NCI-H1694 (cell line): ENCODE measurements at regions not wholly inside any gene's neighbourhood (a gene's known extent, or its start where the extent isn't known, plus 50 kb on each side); places are given as distances from the start of the nearest gene placed in this dataset.

Source experiments
- DNase-seq: peaks from one replicate; lab custom pipeline; 2025; lab: John Stamatoyannopoulos, UW

DNA sequence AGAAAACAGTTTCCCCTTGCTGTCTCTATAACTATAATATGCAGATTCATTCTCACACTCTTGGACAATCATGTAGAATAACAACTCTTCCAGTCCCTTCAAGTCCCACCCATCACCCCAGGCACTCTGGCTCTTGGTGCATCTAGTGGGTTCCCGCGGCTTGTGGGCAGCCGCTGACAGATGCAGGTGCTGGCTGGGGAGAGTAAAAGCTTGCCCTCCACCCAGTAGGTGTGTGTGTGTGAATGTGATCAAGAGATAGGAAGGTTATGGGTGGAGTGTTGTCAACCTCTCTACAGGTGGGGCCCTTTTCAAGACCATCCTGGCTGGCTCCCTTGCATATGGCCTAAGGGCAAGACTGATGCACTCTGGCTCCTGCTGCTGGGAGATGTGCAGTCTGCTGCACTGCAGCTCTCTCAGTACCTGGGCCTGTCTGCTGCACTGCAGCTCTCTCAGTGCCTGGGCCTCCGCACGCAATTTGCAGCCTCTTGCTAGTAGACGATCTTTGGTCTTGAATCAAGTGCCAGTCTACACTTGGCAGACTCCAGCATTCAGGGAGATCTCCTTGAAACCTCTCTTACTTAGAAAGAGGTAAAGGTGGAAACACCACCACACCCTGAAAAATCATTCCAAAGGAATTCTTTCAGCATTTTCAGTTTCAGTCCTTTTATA lies 189.7 kb upstream of the GDNF start:
- DNase-seq: no peak

DNA sequence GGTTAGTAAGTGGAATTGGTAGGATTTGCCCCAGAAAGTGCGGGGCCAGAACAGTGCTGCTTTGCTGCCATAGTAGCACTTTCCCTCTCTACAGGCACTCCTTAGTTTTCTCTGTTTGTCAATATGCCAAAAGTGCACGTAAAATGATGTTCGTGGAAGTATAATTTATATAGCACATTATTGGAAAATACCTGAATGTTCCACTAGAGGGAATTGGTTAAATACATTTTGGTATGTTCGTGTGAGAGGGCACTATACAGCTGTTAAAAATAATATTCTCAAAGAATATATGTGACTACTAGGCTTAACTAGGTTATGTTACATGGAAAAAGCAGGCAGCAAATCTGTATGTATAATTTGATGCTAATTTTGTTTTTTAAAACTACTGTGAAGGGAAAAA lies 184.0 kb upstream of the GDNF start:
- no peak for DNase-seq

DNA sequence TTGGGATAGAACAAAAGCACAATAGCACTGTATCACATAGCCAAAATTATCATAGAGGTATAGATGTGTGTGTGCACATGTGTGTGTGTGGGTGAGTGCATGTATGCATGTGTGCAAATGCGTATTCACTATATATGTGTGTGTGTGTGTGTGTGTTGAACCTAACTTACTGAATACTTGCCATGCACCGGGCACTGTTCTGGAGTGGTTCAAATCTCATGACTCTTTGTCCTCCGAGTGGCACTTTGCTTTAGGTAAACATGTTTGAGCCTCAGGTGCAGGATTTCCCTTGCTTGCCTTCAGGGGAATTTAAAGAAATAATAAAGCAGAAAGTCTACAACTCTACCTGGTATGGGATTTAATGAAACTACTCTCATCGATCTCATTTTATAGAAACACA lies 183.5 kb upstream of the GDNF start:
- no peak for DNase-seq

DNA sequence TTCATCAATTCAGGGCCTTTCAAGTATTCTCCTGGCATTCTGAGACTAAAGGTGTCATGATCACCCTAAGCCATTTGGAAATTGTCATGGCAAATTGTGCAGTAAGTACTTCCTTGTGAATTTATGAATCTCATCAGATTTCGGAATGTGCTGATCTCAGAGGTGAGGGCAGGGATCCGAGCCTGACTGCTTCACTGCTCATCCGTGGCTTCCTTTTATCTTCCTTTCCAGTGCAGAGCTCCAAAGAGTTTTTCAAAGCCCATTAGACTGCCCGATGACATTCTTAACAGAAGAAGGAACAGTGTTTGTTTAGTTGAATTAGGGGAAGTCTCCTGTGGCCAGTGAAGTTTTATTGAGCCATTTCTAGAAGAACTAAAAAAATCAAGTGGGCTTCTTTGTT lies 182.8 kb upstream of the GDNF start:
- no peak for DNase-seq

DNA sequence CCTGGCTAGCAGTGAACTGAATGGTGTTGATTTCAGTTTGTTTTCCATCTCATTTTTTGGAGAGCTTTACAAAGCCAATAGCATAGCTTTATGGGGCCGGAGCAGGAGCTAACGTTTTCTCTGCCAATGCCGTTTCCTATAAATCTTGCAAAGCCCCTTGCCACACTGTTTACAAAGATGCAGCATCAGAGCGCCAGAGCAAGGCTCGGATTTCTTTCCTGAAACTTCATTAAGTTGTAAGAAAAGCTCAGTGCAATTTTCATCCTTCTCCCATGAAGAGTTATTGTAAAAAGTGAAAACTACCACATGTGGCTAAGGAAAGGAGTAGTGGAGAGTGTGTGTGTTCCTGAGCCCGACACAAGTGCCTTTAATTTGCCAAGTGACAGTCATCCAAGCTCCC lies 178.2 kb upstream of the GDNF start:
- DNase-seq: no peak

DNA sequence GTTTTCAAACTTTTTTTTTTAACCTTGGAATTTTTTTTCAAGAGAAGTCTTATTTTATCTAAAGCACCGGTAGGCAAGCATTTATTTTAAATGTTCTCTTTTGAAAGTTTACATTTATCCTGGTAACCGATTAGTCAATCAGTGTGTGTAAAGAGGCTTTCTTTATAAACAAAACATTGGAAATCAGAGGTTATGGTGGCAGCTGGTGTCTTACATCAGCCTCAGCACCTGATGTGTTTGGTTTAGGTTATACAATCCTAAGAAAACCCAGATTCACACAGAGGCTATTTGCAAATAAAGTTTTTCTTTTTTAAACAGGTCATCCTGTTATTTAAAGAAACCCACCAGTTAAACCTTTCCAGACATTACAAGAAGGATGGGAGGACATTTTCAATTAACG lies 173.3 kb upstream of the GDNF start:
- no peak for DNase-seq

DNA sequence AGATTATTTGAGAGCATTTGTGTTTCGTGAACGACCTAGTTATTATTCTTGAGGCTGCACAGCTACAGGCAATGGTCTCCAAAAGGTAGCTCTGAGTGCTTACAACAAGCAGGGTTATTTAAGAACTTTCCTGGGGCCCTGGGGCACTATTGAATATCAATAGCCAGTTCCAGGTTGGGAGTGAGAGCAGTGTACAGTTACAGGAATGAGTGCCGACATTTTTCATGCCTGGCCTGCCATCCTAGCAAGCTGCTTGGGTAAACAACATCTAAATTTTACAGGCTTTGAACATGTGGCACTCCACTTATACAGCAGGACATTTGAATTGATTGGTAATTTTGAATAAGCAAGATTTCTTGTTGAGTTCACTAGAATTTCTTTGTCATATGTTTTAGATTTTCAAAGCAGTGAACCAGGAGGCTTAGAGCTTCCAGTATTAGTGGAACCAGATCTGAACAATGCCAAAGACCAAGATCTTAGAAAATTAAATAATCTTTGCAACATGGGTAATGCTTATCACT lies 171.9 kb upstream of the GDNF start:
- DNase-seq: no peak

DNA sequence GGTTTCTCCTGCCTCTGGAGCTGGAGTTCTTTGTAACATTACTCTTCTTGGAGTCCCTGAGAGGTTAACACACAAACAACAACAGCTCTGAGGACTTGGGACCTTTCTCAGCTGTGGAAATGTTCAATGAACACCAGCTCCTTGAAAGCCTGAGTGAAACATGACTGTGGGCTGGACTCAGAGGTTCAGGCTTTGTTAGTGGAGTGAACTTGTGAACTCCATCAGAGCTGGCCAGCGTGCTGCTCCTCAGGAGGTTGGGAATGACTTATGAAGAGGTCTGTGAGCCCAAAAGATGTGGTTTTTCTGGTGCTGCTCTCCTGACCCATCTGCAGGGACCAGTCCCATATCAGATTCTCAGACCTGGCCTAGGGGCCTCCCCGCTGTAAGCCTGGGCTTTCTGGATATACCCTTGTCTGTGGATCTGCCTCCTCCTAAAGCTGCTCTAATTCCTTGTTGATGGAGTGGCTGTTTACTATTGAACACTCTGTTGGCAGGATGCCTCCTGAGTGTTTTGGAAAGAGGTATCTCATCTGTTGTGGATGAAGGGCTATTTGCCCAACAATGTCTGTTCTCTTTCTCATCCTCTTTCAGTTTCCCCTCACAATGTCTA lies 170.0 kb upstream of the GDNF start:
- no peak for DNase-seq

DNA sequence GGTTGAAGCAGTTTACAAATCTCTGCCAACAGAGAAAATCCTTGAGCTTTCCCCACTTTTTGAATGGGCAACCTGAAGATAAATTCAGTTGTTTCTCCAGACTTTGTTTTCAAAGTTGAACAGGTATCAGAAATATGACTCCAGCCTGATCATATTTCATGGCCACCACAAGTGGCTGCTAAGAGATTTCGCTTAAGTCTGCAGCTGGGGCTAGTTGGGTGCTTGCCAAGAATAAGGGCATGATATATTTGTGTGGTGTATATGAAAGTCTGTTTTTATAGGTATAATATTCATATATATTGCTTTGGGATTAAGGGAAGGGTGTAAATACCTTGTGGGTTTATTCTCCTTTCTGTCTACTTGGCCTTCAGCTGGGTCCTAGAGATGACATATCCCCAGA lies 168.4 kb upstream of the GDNF start:
- DNase-seq: no peak

DNA sequence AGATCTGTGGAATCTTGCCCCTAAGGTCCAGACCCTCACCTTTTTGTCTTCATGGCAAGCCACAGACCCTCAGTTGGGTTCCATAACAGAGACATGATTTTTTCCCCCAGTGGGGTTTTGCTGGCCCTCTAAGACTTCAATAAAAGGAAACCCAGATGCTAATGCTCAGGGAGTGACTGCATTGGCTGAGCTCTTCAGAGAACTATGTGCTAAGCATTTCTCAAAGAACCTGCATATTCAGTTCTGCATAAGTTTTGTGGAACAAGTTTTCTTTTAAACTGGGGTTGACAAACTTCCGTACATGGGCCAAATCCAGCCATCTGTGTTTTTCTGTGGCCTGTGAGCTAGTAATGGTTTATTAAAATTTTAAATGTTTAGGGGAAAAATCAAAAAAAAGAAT lies 159.8 kb upstream of the GDNF start:
- DNase-seq: no peak

DNA sequence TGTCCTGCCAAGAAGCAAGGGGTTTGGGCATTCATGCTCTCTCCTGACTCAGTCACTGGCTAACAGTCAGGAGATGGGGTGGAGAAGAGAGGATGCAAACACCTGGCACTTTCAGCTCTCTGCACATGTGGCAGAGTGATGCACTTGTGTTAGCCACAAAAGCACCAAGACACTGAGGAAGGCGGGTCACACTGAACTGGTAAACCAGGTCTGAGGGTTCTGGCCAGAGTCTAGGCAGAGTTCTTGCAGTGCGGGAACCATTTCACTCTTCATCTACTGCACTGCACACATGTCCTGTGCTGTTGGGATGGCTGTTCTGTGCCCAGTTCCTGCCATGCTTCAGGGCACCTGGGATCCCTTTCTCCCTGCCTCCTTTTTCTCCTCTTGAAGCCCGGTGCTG lies 157.1 kb upstream of the GDNF start:
- DNase-seq: no peak

DNA sequence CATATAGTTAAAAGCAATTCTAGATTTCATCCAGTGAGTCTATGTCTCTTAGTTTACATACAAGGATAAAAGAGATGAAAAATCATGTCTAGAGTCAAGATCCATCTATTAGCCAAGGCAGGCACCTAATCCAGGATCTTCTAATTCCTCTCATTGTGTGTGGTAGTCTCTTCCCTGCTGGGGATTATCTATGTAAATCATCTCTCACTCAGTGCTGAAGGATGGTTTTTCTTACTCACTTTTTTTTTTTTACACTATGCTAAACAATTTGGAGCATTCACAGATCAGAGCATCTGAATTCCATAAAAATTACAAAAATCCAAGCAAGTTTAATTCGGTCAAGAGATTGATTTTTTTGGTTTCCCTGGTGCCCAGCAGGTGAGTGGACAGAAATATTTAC lies 154.9 kb upstream of the GDNF start:
- DNase-seq: no peak

DNA sequence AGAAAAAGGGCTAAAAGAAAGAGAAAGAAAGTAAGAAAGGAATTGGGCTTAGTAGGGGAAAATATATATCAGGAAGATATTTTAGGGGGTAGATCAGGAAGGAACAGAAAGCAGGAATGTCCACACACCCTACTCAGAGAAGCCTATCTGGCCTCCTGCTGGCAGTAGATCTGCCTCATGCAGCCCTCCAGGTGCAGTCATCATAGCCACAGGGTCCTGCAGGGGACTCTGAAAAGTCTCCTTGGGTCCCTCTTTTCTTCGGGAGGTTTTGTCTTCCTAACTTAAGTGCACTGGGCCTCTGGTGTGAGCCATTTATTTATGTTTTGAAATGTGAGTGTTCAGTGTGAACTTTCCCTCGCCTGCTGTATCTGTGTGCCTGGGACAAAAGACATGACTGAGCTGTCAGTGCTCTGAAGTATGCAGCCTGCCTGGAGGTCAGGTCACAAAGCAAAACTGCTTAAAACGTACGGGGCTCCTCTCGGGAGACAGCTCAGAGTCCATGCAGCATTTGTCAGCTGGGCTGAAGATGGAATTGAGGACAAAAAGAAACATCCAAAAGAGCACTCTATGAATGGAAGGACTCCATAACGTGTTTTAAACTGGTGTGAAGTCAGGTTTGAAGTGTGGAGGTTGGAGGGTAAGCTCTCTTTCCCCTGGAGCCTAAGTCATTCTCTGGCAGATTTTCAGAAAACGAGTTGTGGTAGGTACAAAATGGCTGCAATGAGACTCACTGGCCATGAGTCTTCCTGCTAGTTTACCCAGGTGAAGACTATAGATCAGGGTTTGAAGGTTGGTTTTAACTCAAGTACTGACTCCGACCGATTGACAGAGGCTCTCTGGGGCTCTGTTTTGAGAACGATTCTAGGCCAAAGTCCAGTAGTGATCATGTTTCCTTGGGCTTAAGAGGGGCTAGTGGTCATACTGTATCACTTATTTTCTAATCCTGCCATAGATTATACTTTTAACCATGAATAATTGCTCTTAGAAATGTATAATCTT lies 151.8 kb upstream of the GDNF start:
- DNase-seq: no peak

DNA sequence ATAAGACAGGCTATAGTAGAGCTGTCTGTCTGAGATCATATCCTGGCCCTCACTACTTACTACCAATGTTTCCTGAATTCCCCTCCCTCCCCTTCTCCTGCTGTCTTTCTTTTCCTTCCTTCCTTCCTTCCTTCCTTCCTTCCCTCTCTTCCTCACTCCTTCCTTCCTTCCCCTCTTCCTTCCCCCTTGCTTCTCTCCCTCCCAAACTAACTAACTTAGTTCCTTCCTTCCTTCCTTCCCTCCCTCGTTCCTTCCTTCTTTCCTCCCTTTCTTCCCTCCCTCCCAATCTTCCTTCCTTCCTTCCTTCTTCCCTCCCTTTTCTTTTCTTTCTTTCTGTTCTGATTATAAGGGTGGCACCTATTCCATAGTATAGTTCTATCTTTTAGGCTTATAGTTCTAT lies 150.0 kb upstream of the GDNF start:
- no peak for DNase-seq

DNA sequence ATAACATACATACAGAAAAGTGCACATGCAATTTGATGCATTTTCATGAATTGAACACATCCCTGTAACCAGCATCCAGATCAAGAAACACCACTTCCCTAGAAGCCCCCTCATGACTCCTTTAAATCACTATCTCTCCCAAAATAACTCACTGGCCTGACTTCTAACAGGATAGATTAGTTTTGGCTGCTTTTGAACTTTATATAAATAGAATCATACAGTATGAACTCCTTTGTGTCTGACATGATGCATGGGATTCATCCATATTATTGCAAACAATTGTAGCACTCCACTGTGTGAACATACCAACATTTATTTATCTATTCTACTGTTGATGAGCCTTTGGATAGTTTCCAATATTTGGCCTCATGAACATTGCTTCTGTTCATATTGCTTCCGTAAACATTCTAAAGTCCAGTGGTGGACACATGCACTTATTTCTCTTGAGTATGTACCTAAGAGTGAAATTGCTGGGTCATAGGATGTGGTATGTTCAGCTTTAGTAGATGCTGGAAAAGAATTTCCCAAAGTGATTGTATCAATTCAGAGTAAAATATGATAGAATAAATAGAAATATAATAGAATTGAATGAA lies 148.7 kb upstream of the GDNF start:
- no peak for DNase-seq

DNA sequence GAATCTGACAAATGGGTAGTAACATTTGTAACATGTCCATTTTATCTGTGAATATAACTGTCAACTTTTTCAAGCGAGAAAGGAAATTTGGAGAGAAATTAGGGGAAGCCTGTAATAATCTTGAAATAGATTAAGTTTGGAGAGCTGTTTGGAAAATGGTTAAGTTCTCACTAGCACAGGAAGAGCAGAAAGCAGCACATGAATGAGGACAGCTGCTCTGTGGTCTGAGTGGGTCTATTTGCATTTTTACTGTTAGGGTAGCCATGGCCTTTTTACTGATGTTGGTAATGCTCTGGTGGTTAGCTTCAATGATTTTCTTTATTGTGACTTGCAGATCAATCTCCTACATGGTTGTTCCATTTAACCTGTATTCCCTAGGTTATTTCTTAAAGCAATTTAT lies 144.5 kb upstream of the GDNF start:
- DNase-seq: no peak

DNA sequence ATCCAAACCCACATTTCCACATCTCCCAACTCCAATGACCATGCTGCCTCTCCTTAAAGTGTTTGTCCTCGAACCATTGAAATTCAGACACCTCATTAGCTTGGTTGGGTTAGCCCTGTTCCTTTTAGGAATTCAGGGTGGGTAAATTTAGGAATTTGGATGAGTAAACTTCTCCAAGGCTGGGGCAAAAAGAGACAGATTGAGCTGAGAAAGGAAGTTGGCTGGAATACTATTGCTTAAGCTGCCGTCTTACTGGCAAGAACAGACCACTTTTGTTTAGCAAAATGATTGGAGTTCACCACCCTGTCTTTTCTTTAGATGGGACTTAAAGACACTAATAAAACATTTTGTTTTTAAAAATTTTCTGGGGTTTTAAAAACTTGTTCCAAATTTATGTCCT lies 143.6 kb upstream of the GDNF start:
- no peak for DNase-seq

DNA sequence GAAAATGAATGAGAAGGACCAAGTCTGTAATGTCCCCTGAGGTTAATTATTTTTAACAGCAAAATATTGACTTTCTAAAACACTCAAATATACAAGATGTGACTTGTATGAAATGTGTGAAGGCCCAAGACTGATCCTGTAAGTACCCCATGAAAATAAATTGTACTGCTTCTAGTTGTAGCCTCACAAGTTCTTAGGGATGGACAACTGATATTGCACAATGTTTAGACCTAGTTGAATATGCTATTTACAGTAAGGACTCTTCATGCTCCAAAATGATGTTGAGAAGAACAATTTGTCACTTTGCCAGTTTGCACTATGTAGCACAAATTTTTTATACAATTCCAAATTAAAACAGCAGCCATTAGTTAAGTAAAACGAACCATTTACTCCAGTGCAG lies 139.7 kb upstream of the GDNF start:
- DNase-seq: no peak

DNA sequence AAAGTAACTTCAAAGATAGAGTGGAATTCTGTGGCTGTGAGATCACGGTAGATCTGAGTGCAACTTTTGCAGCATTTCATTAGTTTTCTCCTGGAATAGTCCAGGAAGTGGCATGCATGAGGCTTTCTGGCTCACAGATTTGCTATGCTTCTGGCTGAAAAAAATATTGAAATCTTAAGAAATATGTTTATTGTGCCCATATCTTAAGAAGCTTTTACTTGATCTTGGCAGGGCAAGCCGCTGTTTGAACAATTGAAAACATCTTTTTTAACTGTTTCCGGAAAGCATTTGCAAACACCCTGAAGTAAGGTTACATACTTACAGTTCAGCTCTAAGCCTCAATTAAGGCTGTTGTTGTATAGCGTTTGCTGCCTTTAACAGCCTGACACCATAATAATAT lies 135.7 kb upstream of the GDNF start:
- DNase-seq: no peak

DNA sequence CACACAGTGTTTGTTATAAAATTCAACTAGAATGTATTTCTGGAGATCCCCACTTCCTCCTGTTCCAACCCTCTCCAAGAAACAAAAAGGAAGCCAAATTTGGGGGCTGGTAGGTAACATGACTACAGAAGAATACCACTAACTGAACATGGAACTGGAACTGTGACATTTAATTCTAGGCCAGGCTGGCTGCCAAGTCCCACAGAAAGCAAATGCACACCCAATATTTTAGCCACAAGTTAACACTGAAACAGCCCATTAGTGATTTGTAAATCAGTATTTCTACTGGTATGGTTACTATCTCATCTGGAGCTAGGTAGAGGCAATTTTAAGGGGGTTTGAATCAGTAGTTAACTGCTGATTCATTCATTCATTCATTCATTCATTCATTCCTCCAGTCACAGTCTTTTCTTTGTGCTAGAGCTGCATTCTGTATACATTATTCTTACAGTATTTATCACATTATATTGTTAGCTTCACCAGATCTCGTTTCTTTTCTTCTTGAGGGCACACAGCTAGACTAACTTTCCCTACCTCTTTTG lies 131.7 kb upstream of the GDNF start:
- no peak for DNase-seq

DNA sequence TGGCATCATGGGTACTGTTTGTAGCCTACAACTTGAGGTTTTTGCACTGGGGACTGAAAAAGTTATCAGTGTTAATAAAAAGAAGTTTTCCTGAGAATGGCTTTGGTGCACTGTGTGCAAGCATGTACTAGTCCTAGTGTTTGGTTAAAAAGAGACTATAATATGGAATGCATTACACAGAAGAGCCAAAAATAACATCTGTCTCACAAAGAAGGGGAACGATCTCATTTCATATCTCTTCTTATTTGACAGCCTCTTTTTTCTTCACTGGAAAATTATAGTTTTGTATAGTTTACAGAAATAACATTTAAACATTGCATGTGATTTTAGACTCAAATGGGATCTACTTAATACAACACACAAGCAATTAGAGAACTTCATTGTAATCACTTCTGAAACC lies 127.0 kb upstream of the GDNF start:
- DNase-seq: no peak

DNA sequence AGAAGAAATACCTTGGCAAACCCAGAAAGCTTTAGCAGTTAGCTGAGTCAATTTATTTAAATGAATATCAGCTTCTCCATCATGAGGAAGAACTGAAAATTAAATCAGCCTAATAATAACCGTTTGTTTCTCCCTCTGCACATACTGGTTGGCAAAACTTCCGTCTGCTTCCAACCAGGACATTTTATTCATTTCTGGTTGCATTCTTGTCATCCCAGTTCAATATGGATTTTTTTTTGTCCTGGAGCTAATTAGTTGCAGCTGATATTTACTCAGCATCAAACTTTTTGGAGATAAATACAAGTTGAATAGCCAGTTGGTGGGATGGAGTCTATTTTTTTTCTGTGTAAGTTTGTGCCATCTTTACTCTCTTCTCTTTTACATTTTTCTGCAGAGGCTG lies 126.5 kb upstream of the GDNF start:
- no peak for DNase-seq
